Esophagus squamous epithelium (tissue), 5 donors: ENCODE measurements at regions not wholly inside any gene's neighbourhood (a gene's known extent, or its start where the extent isn't known, plus 50 kb on each side); places are given as distances from the start of the nearest gene placed in this dataset.

ENCODE experiments used
- DNase-seq: peaks from one replicate; lab custom pipeline; 2025; lab: John Stamatoyannopoulos, UW
- H3K27ac ChIP-seq, 4 donors: fragments of 200-600 bp; sonication (generic); one replicate each; pipeline ENCODE4 v1.5.1; 2016 to 2019; ENCODE audit warnings: mild to moderate bottlenecking in 1 of 4
- H3K27me3 ChIP-seq, 4 donors: fragments of 200-600 bp; sonication (generic); 1 replicate in 3 of 4; 2 replicates in 1 of 4; pipeline versions ENCODE4 v1.5.1 to v1.6.0; 2017 to 2021; ENCODE audit warnings: antibody characterized with exemption in 1 of 4
- H3K36me3 ChIP-seq, 3 donors: fragments of 200-600 bp; sonication (generic); one replicate each; pipeline ENCODE4 v1.5.1; 2016 to 2019
- H3K4me1 ChIP-seq, 3 donors: fragments of 200-600 bp; sonication (generic); one replicate each; pipeline ENCODE4 v1.5.1; 2017 to 2019
- H3K4me3 ChIP-seq, 4 donors: fragments of 200-600 bp; sonication (generic); 1 replicate in 3 of 4; 2 replicates in 1 of 4; pipeline ENCODE4 v1.5.1; 2016 to 2019; ENCODE audit warnings: mild to moderate bottlenecking in 2 of 4, moderate library complexity in 1 of 4
- H3K9me3 ChIP-seq, 3 donors: fragments of 200-600 bp; sonication (generic); one replicate each; pipeline ENCODE4 v1.5.1; 2016 to 2019
- CTCF ChIP-seq, 6 experiments: fragments of 450-650 bp in 4 of 6; fragments of 200-600 bp in 2 of 6; sonication (generic) in 2 of 6; IDR thresholded peaks; one replicate each; pipeline ENCODE4 v1.5.1; 2016 to 2019; ENCODE audit warnings: antibody characterized with exemption in 6 of 6, mild to moderate bottlenecking in 4 of 6, moderate library complexity in 4 of 6
- POLR2A ChIP-seq, 4 donors: fragments of 450-650 bp; IDR thresholded peaks; one replicate each; pipeline ENCODE4 v1.6.1; 2017; ENCODE audit warnings: antibody characterized with exemption in 4 of 4, mild to moderate bottlenecking in 4 of 4, moderate library complexity in 3 of 4
- WGBS, 2 donors: methylation state at CpG; one replicate each; pipeline ENCODE4 v1.1.5; 2018; 5-methylcytosine and 5-hydroxymethylcytosine counted together
- intact Hi-C: fragments of 100-400 bp; cut with DNase I; formaldehyde crosslinking; loops from one replicate; pipeline ENCODE4 v1.15.0; 2022
- donor health status: DM: yes; HTN: yes; CAD: no.

- no peak overlapping the region for H3K27ac ChIP-seq
- DNase-seq, result no peak
- H3K9me3 ChIP-seq, result no peaks in the 10 kb centered on the region
- no peaks in the 10 kb centered on the region for H3K36me3 ChIP-seq
- intact Hi-C loops, result no loop called here
- no peaks in the 10 kb centered on the region for H3K4me1 ChIP-seq
- H3K27me3 ChIP-seq, result no peaks in the 10 kb centered on the region
- no peak overlapping the region for H3K4me3 ChIP-seq
- TF ChIP-seq CTCF (IDR thresholded peaks at IDR 0.05) (no peak), POLR2A (IDR thresholded peaks at IDR 0.05) (no peak)
- 58 to 74% methylated on average over 3 of the region's 3 CpGs for WGBS, 2 donors
These were observed 126.1 kb downstream of the MTX2 start for GRCh38 chr2:176395273-176395854.

- 39 to 90% methylated on average over 2 of the region's 2 CpGs for WGBS, 2 donors
- intact Hi-C loops, result no loop called here
- no peak overlapping the region for H3K4me3 ChIP-seq
- H3K9me3 ChIP-seq, result no peaks in the 10 kb centered on the region
- H3K36me3 ChIP-seq, result no peaks in the 10 kb centered on the region
- DNase-seq, result no peak
- H3K27me3 ChIP-seq, result no peaks in the 10 kb centered on the region
- no peak for TF ChIP-seq POLR2A (IDR thresholded peaks at IDR 0.05)
- no peak for TF ChIP-seq CTCF (IDR thresholded peaks at IDR 0.05)
- H3K27ac ChIP-seq, result no peak overlapping the region
- no peaks in the 10 kb centered on the region for H3K4me1 ChIP-seq
These were observed 129.2 kb downstream of the MTX2 start for GRCh38 chr2:176398243-176399073.

DNA sequence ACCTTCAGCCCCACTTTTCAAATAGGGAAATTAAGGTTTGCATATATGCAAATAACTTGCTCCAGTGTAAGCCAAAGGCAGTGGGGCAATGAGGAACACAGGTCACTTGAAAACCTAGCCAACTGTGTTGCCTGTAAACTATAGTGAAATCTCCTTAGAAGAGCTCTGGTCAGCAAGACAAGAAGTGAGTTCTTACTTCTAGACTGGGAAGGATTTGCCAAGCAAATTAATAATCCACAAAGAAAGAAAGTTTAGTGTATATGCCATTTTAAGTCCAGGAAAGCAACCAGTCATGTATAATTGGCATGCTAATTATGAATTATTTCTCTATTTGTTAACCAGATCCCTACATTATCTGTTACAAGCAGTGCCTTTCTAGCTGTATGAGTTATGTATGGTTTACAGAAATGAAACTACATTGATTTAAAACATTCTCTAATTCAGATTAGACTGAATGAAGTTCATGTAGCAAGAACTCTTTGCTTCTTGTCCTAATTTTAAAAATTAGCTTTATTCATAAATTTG, 129.9 kb downstream of the MTX2 start:
- no peak for DNase-seq
- no peak overlapping the region for H3K4me3 ChIP-seq
- H3K36me3 ChIP-seq, result no peaks in the 10 kb centered on the region
- no peaks in the 10 kb centered on the region for H3K27me3 ChIP-seq
- no peak for TF ChIP-seq POLR2A (IDR thresholded peaks at IDR 0.05)
- no peak for TF ChIP-seq CTCF (IDR thresholded peaks at IDR 0.05)
- H3K4me1 ChIP-seq, result no peaks in the 10 kb centered on the region
- no peak overlapping the region for H3K27ac ChIP-seq
- intact Hi-C loops, result no loop called here
- no peaks in the 10 kb centered on the region for H3K9me3 ChIP-seq

DNA sequence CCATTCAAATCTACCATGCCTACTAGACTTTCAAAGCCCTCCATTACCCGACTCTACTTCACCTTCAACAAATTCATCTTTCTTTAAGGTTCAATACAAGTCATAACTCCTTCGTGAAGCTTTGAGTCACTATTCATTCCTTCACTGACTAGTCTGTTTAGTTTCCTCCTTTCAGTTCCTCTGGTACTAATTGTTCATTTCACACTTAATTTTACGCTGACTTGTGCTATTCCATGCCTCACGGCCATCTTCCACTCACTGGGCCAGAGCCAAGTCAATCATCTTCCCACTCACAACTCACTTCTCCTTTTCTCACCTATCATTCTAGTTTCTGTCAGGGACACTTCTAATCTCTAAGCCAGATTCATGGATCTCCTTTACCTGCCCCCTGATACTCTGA, 136.2 kb downstream of the MTX2 start:
- H3K9me3 ChIP-seq, result no peaks in the 10 kb centered on the region
- H3K4me1 ChIP-seq, result no peaks in the 10 kb centered on the region
- H3K4me3 ChIP-seq, result no peak overlapping the region
- no peaks in the 10 kb centered on the region for H3K36me3 ChIP-seq
- DNase-seq, result no peak
- peaks cover 0 to 3% (median 0%) of the 10 kb centered on the region in 4 donors for H3K27me3 ChIP-seq
- no peak overlapping the region for H3K27ac ChIP-seq
- TF ChIP-seq POLR2A (IDR thresholded peaks at IDR 0.05) (no peak), CTCF (IDR thresholded peaks at IDR 0.05) (no peak)
- intact Hi-C loops, result no loop called here
- 54% methylated on average over 4 of the region's 4 CpGs; no CpG with 5 or more reads in 1 of the 2 donors for WGBS, 2 donors

GRCh38 chr2:176407706-176408105, 138.5 kb downstream of the MTX2 start:
- intact Hi-C loops, result no loop called here
- H3K4me3 ChIP-seq, result no peak overlapping the region
- TF ChIP-seq CTCF (IDR thresholded peaks at IDR 0.05) (no peak), POLR2A (IDR thresholded peaks at IDR 0.05) (no peak)

More at GRCh38 chr2:176407706-176408105, 138.5 kb downstream of the MTX2 start:
- no peaks in the 10 kb centered on the region for H3K9me3 ChIP-seq
- H3K4me1 ChIP-seq, result no peaks in the 10 kb centered on the region
- H3K27me3 ChIP-seq, result peaks cover 0 to 14% (median 0%) of the 10 kb centered on the region in 4 donors
- no peak overlapping the region for H3K27ac ChIP-seq
- no peaks in the 10 kb centered on the region for H3K36me3 ChIP-seq
- DNase-seq, result no peak
